ENCODE measurements at regions not wholly inside any gene's neighbourhood (a gene's known extent, or its start where the extent isn't known, plus 50 kb on each side); places are given as distances from the start of the nearest gene placed in this dataset.

DNA sequence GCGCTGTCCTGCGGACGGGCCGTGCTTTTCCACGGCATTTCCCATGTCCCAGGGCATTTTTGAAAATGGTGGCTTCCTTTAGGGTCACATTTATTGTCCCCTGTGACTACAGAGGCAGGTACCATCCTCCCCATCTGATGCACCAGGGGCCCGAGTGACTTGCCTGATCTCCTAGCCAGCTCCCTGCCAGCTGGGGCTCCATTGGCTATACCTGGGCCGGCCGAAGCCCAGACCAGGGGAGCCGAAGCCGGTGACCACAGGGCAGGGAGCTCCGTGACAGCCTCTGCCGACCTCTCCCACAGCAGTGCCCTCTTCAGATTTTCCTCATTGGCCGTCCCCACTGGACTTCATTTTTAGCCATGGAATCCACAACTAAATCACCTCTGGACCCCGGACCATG is 170.6 kb downstream of the RBFOX3 start:
- no peaks in the 10 kb centered on the region for H3K9me3 ChIP-seq
- no peak overlapping the region for H3K4me3 ChIP-seq
- TF ChIP-seq CTCF (IDR thresholded peaks at IDR 0.05) (no peak), POLR2A (IDR thresholded peaks at IDR 0.05) (no peak), POLR2AphosphoS5 (IDR thresholded peaks at IDR 0.05) (no peak)
- no peaks in the 10 kb centered on the region for H3K36me3 ChIP-seq
- H3K27me3 ChIP-seq: peaks cover 0 to 48% of the 10 kb centered on the region in 2 donors
- intact Hi-C loops (cut with DNase I; ENCODE audit: low total_unique reads): no loop called here
- no peak overlapping the region for H3K27ac ChIP-seq
- no peaks in the 10 kb centered on the region for H3K4me1 ChIP-seq
- no peak for DNase-seq (ENCODE audit: low spot score in 2 of 2)

GRCh38 chr17:79439493-79439892 is 171.4 kb downstream of the RBFOX3 start:
- Histone ChIP-seq H3K9me3 (no peaks in the 10 kb centered on the region), H3K4me1 (no peaks in the 10 kb centered on the region), H3K27ac (no peak overlapping the region), H3K36me3 (no peaks in the 10 kb centered on the region), H3K27me3 (peaks cover 0 to 50% of the 10 kb centered on the region in 2 donors), H3K4me3 (no peak overlapping the region)
- DNase-seq (ENCODE audit: low spot score in 2 of 2): no peak
- intact Hi-C loops (cut with DNase I; ENCODE audit: low total_unique reads): no loop called here
- TF ChIP-seq POLR2AphosphoS5 (IDR thresholded peaks at IDR 0.05) (no peak), POLR2A (IDR thresholded peaks at IDR 0.05) (no peak), CTCF (IDR thresholded peaks at IDR 0.05) (no peak)

DNA sequence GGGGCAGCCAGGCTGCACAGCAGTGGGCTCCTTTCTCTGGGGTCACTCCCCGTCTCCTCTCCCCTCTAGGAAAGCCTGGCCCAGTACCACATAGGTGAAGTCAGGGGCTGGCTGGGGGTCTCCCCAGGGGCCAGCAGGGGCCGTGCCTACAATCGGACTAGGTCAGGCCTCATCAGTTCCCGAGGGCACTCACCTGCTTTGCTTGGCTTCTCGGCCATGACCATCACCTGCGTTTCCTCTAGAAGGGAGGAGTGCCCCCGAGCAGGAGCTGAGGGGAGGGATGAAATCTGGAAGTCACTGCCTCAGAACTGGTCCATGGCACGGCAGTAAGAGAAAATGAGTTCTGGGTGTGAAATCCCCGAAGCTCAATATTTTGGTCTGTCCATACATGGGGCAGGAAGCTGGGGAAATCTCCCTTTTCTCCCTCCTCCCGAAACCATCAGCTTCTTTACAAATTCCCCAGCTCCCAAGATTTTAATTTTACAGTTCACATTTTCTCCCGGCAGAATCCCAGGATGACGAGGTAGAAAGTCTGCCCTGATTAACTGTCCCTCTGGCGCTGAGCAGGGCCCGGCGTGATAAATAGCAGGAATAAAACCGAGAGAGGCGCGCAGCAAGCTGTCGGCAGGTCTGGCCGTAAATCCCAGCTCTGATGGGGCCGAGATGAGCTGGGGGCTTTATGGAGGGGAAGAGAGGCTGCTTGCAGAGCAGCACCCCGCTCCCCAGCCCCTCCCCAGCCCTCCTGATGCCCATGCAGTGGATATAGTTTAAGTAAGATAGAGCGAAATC is 172.1 kb downstream of the RBFOX3 start:
- DNase-seq (ENCODE audit: low spot score in 2 of 2): no peak
- no peaks in the 10 kb centered on the region for H3K4me1 ChIP-seq
- no peak overlapping the region for H3K27ac ChIP-seq
- H3K27me3 ChIP-seq: peaks cover 0 to 56% of the 10 kb centered on the region in 2 donors
- TF ChIP-seq CTCF (IDR thresholded peaks at IDR 0.05) (no peak), POLR2A (IDR thresholded peaks at IDR 0.05) (no peak), POLR2AphosphoS5 (IDR thresholded peaks at IDR 0.05) (no peak)
- H3K9me3 ChIP-seq: no peaks in the 10 kb centered on the region
- no peaks in the 10 kb centered on the region for H3K36me3 ChIP-seq
- no peak overlapping the region for H3K4me3 ChIP-seq
- intact Hi-C loops (cut with DNase I; ENCODE audit: low total_unique reads): no loop called here

DNA sequence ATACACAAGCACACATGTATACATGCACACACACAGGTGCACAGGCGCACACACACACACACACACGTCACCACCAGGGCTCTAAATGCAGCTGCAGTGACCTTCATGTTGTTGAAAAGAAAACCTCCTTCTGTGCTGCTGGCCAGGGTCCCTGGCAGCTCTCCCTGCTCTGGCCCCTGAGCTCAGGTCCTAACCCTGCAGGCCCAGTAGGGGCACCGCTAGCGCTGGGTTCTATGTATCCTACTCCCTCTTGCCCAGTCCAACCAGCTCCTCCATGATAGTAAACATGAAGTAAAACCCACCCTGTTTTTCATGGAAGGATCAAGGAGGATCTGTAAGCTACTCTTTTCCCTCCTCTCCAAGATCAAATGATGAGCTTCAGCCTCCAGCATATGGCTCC is 172.8 kb downstream of the RBFOX3 start:
- peaks cover 0 to 63% of the 10 kb centered on the region in 2 donors for H3K27me3 ChIP-seq
- intact Hi-C loops (cut with DNase I; ENCODE audit: low total_unique reads): no loop called here

More for the DNA sequence above, 172.8 kb downstream of the RBFOX3 start:
- H3K4me1 ChIP-seq: no peaks in the 10 kb centered on the region
- no peaks in the 10 kb centered on the region for H3K36me3 ChIP-seq
- no peak overlapping the region for H3K4me3 ChIP-seq
- no peak for TF ChIP-seq CTCF (IDR thresholded peaks at IDR 0.05)
- TF ChIP-seq POLR2A (IDR thresholded peaks at IDR 0.05): no peak
- TF ChIP-seq POLR2AphosphoS5 (IDR thresholded peaks at IDR 0.05): no peak
- no peaks in the 10 kb centered on the region for H3K9me3 ChIP-seq
- H3K27ac ChIP-seq: no peak overlapping the region
- no peak for DNase-seq (ENCODE audit: low spot score in 2 of 2)

Measured in breast epithelium (tissue), 4 donors.